Smooth muscle cell (in vitro differentiated cells): ENCODE measurements at regions not wholly inside any gene's neighbourhood (a gene's known extent, or its start where the extent isn't known, plus 50 kb on each side); places are given as distances from the start of the nearest gene placed in this dataset.

ENCODE experiments used
- DNase-seq: peaks from one replicate; lab custom pipeline; 2025; ENCODE audit not compliant: unreplicated experiment; lab: John Stamatoyannopoulos, UW
- H2AFZ ChIP-seq: fragments of 200-600 bp; sonication (generic); 2 replicates; pipeline ENCODE4 v1.6.0; 2016; ENCODE audit warnings: antibody characterized with exemption, low read depth, mild to moderate bottlenecking
- H3F3A ChIP-seq: fragments of 200-600 bp; sonication (generic); 2 replicates; pipeline ENCODE4 v1.6.0; 2017; ENCODE audit warnings: antibody characterized with exemption, low read depth
- H3K27ac ChIP-seq: fragments of 200-600 bp; sonication (generic); 2 replicates; pipeline ENCODE4 v1.5.1; 2016; ENCODE audit warnings: low read depth, mild to moderate bottlenecking
- H3K27me3 ChIP-seq: fragments of 200-600 bp; sonication (generic); 2 replicates; pipeline ENCODE4 v1.6.1; 2016; ENCODE audit warnings: low read depth, mild to moderate bottlenecking
- H3K36me3 ChIP-seq: fragments of 200-600 bp; sonication (generic); 2 replicates; pipeline ENCODE4 v1.5.1; 2016; ENCODE audit warnings: low read depth
- H3K4me1 ChIP-seq: fragments of 200-600 bp; sonication (generic); 2 replicates; pipeline ENCODE4 v1.5.1; 2016; ENCODE audit warnings: low read depth
- H3K4me2 ChIP-seq: fragments of 200-600 bp; sonication (generic); 2 replicates; pipeline ENCODE4 v1.6.0; 2016; ENCODE audit warnings: mild to moderate bottlenecking
- H3K4me3 ChIP-seq: fragments of 200-600 bp; sonication (generic); 2 replicates; pipeline ENCODE4 v1.5.1; 2016; ENCODE audit warnings: mild to moderate bottlenecking
- H3K79me2 ChIP-seq: fragments of 200-600 bp; sonication (generic); 2 replicates; pipeline ENCODE4 v1.6.0; 2016; ENCODE audit warnings: low read depth, mild to moderate bottlenecking
- H3K9ac ChIP-seq: fragments of 200-600 bp; sonication (generic); 2 replicates; pipeline ENCODE4 v1.6.0; 2016; ENCODE audit warnings: low read depth
- H3K9me3 ChIP-seq: fragments of 200-600 bp; sonication (generic); replicated peaks from 2 replicates; pipeline ENCODE4 v1.5.1; 2016; ENCODE audit warnings: low read depth
- H4K20me1 ChIP-seq: fragments of 200-600 bp; sonication (generic); 2 replicates; pipeline ENCODE4 v1.6.0; 2016; ENCODE audit warnings: low read depth
- CTCF ChIP-seq: fragments of 200-600 bp; sonication (generic); IDR thresholded peaks from 2 replicates; pipeline ENCODE4 v1.5.1; 2017; ENCODE audit warnings: borderline replicate concordance, mild to moderate bottlenecking, antibody characterized with exemption; ENCODE audit not compliant: insufficient read depth, poor library complexity, severe bottlenecking
- WGBS: methylation state at CpG from one replicate; pipeline ENCODE4 v1.1.7; 2016; ENCODE audit warnings: low lambda C conversion rate; 5-methylcytosine and 5-hydroxymethylcytosine counted together

DNA sequence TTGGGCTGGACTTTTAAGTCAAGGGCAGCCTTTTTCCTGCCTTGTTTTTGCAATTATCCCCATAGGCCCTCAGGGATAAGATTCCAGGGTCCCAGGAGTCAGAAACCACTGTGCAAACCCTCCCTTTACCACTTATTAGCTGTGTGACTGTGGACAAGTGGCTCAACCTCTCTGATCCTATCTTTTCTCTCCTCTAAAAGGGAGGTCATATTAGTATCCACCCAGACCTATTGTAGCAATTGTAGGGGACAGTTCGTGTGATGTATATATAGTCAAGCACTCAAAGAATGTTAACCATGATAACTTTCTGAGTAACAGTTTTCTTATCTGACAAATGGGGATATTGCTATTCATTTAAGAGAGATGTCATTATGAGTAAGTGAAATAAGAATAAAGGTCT lies 68.2 kb downstream of the IRX5 start:
- H3K36me3 ChIP-seq: no peaks in the 10 kb centered on the region
- H3K9ac ChIP-seq: no peak overlapping the region
- no peak for DNase-seq
- peaks cover 6% of the 10 kb centered on the region for H3K27me3 ChIP-seq
- no peaks in the 10 kb centered on the region for H4K20me1 ChIP-seq
- H3K4me1 ChIP-seq: no peaks in the 10 kb centered on the region
- H3K9me3 ChIP-seq: no peaks in the 10 kb centered on the region
- H3K79me2 ChIP-seq: no peaks in the 10 kb centered on the region
- H3K4me2 ChIP-seq: no peak overlapping the region
- no peaks in the 10 kb centered on the region for H3F3A ChIP-seq
- no peak overlapping the region for H3K27ac ChIP-seq
- no peak overlapping the region for H3K4me3 ChIP-seq
- no peak overlapping the region for H2AFZ ChIP-seq
- TF ChIP-seq CTCF: no peak
- WGBS: 26% methylated on average over 1 of the region's 1 CpG

DNA sequence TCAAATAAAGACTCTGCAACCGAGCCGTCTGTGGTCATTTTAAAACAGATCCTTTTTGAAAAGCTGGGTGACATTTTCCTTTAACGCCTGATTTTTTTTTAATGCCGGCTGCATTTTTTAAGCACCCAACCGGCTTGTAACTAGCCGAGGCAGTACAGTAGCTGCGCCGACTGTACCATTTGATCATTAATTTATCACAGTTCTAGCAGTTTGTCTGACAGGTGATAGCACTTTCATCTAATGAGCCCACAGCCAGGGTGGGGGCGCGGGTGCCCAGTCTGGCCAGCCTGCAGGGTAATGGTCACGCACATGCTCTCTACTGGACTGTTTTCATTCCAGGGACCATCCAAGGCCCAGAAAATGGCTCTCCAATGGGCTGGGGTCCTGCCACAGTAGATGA lies 68.8 kb downstream of the IRX5 start:
- Histone ChIP-seq H3K27me3 (peaks cover 6% of the 10 kb centered on the region), H3K9me3 (no peaks in the 10 kb centered on the region), H2AFZ (no peak overlapping the region), H3K79me2 (no peaks in the 10 kb centered on the region), H3K4me3 (no peak overlapping the region), H3K36me3 (no peaks in the 10 kb centered on the region), H4K20me1 (no peaks in the 10 kb centered on the region), H3K27ac (no peak overlapping the region), H3K4me2 (peak overlapping the region; percentile 0), H3F3A (no peaks in the 10 kb centered on the region), H3K4me1 (no peaks in the 10 kb centered on the region), H3K9ac (no peak overlapping the region)
- TF ChIP-seq CTCF: no peak
- DNase-seq: no peak
- WGBS: 78% methylated on average over 11 of the region's 11 CpGs

GRCh38 chr16:55000595-55000994 lies 69.9 kb downstream of the IRX5 start:
- H3K27me3 ChIP-seq: peaks cover 6% of the 10 kb centered on the region
- no peak for DNase-seq
- WGBS: 57% methylated on average over 4 of the region's 4 CpGs

More at GRCh38 chr16:55000595-55000994, 69.9 kb downstream of the IRX5 start:
- Histone ChIP-seq H3K79me2 (no peaks in the 10 kb centered on the region), H3K27ac (no peak overlapping the region), H3K9ac (no peak overlapping the region), H3K4me1 (no peaks in the 10 kb centered on the region), H3K4me2 (no peak overlapping the region), H3K36me3 (no peaks in the 10 kb centered on the region), H4K20me1 (no peaks in the 10 kb centered on the region), H2AFZ (no peak overlapping the region), H3F3A (no peaks in the 10 kb centered on the region), H3K4me3 (no peak overlapping the region), H3K9me3 (no peaks in the 10 kb centered on the region)
- TF ChIP-seq CTCF: no peak
